H9 (cell line): ENCODE measurements at regions not wholly inside any gene's neighbourhood (a gene's known extent, or its start where the extent isn't known, plus 50 kb on each side); places are given as distances from the start of the nearest gene placed in this dataset.

ENCODE experiments used
- DNase-seq: peaks from one replicate; pipeline ENCODE4 v3.0.0-alpha.2; 2017
- H2AFZ ChIP-seq: one replicate; pipeline ENCODE4 v1.6.1; 2013; ENCODE audit warnings: mild to moderate bottlenecking, low read length, control low read depth, moderate library complexity
- H2AK5ac ChIP-seq: 2 replicates; pipeline ENCODE4 v1.6.1; 2013; ENCODE audit warnings: low read length, control low read depth, mixed read lengths; ENCODE audit not compliant: insufficient read length
- H2BK120ac ChIP-seq: one replicate; pipeline ENCODE4 v1.6.1; 2013; ENCODE audit warnings: low read depth, mild to moderate bottlenecking, low read length, control low read depth, inconsistent platforms; ENCODE audit not compliant: poor library complexity, severe bottlenecking
- H2BK12ac ChIP-seq: 2 replicates; pipeline ENCODE4 v1.6.1; 2013; ENCODE audit warnings: low read length, control low read depth, mixed read lengths, low read depth; ENCODE audit not compliant: insufficient read length
- H2BK15ac ChIP-seq: 2 replicates; pipeline ENCODE4 v1.6.1; 2013; ENCODE audit warnings: low read depth, low read length, control low read depth
- H2BK20ac ChIP-seq: one replicate; pipeline ENCODE4 v1.6.1; 2013; ENCODE audit warnings: low read depth, mild to moderate bottlenecking, low read length, control low read depth, inconsistent platforms; ENCODE audit not compliant: poor library complexity, severe bottlenecking
- H2BK5ac ChIP-seq: 2 replicates; pipeline ENCODE4 v1.6.1; 2013; ENCODE audit warnings: low read length, control low read depth, mixed read lengths; ENCODE audit not compliant: insufficient read length
- H3K14ac ChIP-seq: 2 replicates; pipeline ENCODE4 v1.6.1; 2013; ENCODE audit warnings: low read length, control low read depth; ENCODE audit not compliant: insufficient read depth
- H3K18ac ChIP-seq: 2 replicates; pipeline ENCODE4 v1.6.1; 2013; ENCODE audit warnings: low read depth, mild to moderate bottlenecking, mixed read lengths, low read length, control low read depth; ENCODE audit not compliant: insufficient read length
- H3K23ac ChIP-seq: 2 replicates; pipeline ENCODE4 v1.6.1; 2013; ENCODE audit warnings: low read length, control low read depth, mixed read lengths, low read depth; ENCODE audit not compliant: insufficient read length
- H3K23me2 ChIP-seq: 2 replicates; pipeline ENCODE4 v1.6.1; 2013; ENCODE audit warnings: low read depth, mild to moderate bottlenecking, mixed read lengths, low read length, control low read depth; ENCODE audit not compliant: insufficient read length, poor library complexity, severe bottlenecking
- H3K27ac ChIP-seq: 2 replicates; pipeline ENCODE4 v1.5.1; 2013; ENCODE audit warnings: low read length, control low read depth, mixed read lengths, low read depth; ENCODE audit not compliant: insufficient read length
- H3K27me3 ChIP-seq: 2 replicates; pipeline ENCODE4 v1.6.1; 2013; ENCODE audit warnings: low read length, control low read depth, inconsistent platforms; ENCODE audit not compliant: insufficient read depth
- H3K4ac ChIP-seq: 2 replicates; pipeline ENCODE4 v1.6.1; 2013; ENCODE audit warnings: low read depth, mild to moderate bottlenecking, control low read depth, inconsistent platforms, low read length, moderate library complexity
- H3K4me1 ChIP-seq: 2 replicates; pipeline ENCODE4 v1.6.1; 2013; ENCODE audit warnings: low read length, control low read depth, inconsistent platforms; ENCODE audit not compliant: insufficient read depth
- H3K4me2 ChIP-seq: 2 replicates; pipeline ENCODE4 v1.6.1; 2013; ENCODE audit warnings: low read length, control low read depth, mixed read lengths; ENCODE audit not compliant: insufficient read length, insufficient read depth
- H3K56ac ChIP-seq: 2 replicates; pipeline ENCODE4 v1.6.1; 2013; ENCODE audit warnings: low read depth, mild to moderate bottlenecking, mixed read lengths, low read length, control low read depth; ENCODE audit not compliant: insufficient read length
- H3K79me1 ChIP-seq: 2 replicates; pipeline ENCODE4 v1.6.1; 2013; ENCODE audit warnings: low read depth, mild to moderate bottlenecking, moderate library complexity, low read length, control low read depth, inconsistent platforms; ENCODE audit not compliant: insufficient read depth, poor library complexity, severe bottlenecking
- H3K79me2 ChIP-seq: 2 replicates; pipeline ENCODE4 v1.6.1; 2013; ENCODE audit warnings: low read length, control low read depth, inconsistent platforms; ENCODE audit not compliant: insufficient read depth
- H3K9ac ChIP-seq: 2 replicates; pipeline ENCODE4 v1.6.1; 2013; ENCODE audit warnings: low read length, control low read depth, mixed read lengths; ENCODE audit not compliant: insufficient read length; ENCODE audit errors: extremely low read depth
- H3K9me3 ChIP-seq: one replicate; pipeline ENCODE4 v1.6.1; 2013; ENCODE audit warnings: low read depth, low read length, inconsistent platforms; ENCODE audit not compliant: control insufficient read depth
- H3T11ph ChIP-seq: one replicate; pipeline ENCODE4 v1.6.1; 2013; ENCODE audit warnings: mild to moderate bottlenecking, low read length, control low read depth, inconsistent platforms
- H4K20me1 ChIP-seq: one replicate; pipeline ENCODE4 v1.6.1; 2013; ENCODE audit not compliant: control insufficient read depth, insufficient read length, insufficient read depth
- H4K5ac ChIP-seq: 2 replicates; pipeline ENCODE4 v1.6.1; 2013; ENCODE audit warnings: low read depth, mild to moderate bottlenecking, mixed read lengths, low read length, control low read depth; ENCODE audit not compliant: insufficient read length
- H4K8ac ChIP-seq: replicated peaks from 2 replicates; pipeline ENCODE4 v1.6.1; 2013; ENCODE audit warnings: low read length, control low read depth, mixed read lengths, low read depth; ENCODE audit not compliant: insufficient read length
- H4K91ac ChIP-seq: 2 replicates; pipeline ENCODE4 v1.6.1; 2013; ENCODE audit warnings: low read depth, mild to moderate bottlenecking, moderate library complexity, mixed read lengths, low read length, control low read depth; ENCODE audit not compliant: insufficient read length
- H3K27ac Mint-ChIP-seq, 3 experiments: 2 replicates in 2 of 3; 3 replicates in 1 of 3; pipeline ENCODE4 v1.8.0; 2020 to 2021; ENCODE audit warnings: mixed read lengths in 3 of 3, mild to moderate bottlenecking in 1 of 3, moderate library complexity in 1 of 3
- H3K27me3 Mint-ChIP-seq: 2 replicates; pipeline ENCODE4 v1.8.0; 2021; ENCODE audit warnings: low read depth, mild to moderate bottlenecking, moderate library complexity, mixed read lengths
- H3K36me3 Mint-ChIP-seq, 3 experiments: 2 replicates in 2 of 3; 3 replicates in 1 of 3; pipeline ENCODE4 v1.8.0; 2020 to 2021; ENCODE audit warnings: low read depth in 3 of 3, mixed read lengths in 3 of 3; ENCODE audit not compliant: insufficient read depth in 1 of 3
- H3K4me1 Mint-ChIP-seq, 2 experiments: 2 replicates each; pipeline ENCODE4 v1.8.0; 2020; ENCODE audit warnings: mixed read lengths in 2 of 2
- H3K4me3 Mint-ChIP-seq, 2 experiments: 2 replicates in 1 of 2; 3 replicates in 1 of 2; pipeline ENCODE4 v1.8.0; 2020 to 2021; ENCODE audit warnings: mild to moderate bottlenecking in 2 of 2, mixed read lengths in 2 of 2, moderate library complexity in 1 of 2
- H3K9me3 Mint-ChIP-seq, 2 experiments: 2 replicates in 1 of 2; 3 replicates in 1 of 2; pipeline ENCODE4 v1.8.0; 2020; ENCODE audit warnings: mild to moderate bottlenecking in 2 of 2, mixed read lengths in 2 of 2, moderate library complexity in 1 of 2
- CTCF ChIP-seq: fragments of 200-600 bp; sonication (generic); conservative IDR thresholded peaks from 3 replicates; pipeline ENCODE4 v1.8.0; 2021; ENCODE audit warnings: antibody characterized with exemption, mild to moderate bottlenecking
- WGBS: extraction: QIAGEN DNeasy Blood & Tissue Kit; methylation state at CpG from one replicate; pipeline ENCODE4 v1.1.7; 2013; ENCODE audit warnings: missing lambda C conversion rate, low lambda C conversion rate, mixed read lengths; ENCODE audit not compliant: insufficient read length; ENCODE audit errors: extremely low coverage; 5-methylcytosine and 5-hydroxymethylcytosine counted together

- Histone ChIP-seq H3K56ac (no peak overlapping the region), H3T11ph (no peak overlapping the region), H2BK120ac (no peak overlapping the region), H4K8ac (no peak overlapping the region), H3K79me1 (no peaks in the 10 kb centered on the region), H3K23me2 (no peaks in the 10 kb centered on the region), H3K23ac (no peak overlapping the region), H3K79me2 (no peaks in the 10 kb centered on the region), H2AK5ac (no peak overlapping the region), H3K27ac (no peak overlapping the region), H2BK15ac (no peak overlapping the region), H3K4ac (no peak overlapping the region), H3K27me3 (no peaks in the 10 kb centered on the region), H4K91ac (no peak overlapping the region), H3K18ac (no peak overlapping the region), H2AFZ (no peak overlapping the region), H3K14ac (no peak overlapping the region), H2BK20ac (no peak overlapping the region), H3K4me2 (no peak overlapping the region), H3K4me1 (no peaks in the 10 kb centered on the region), H4K5ac (no peak overlapping the region), H4K20me1 (no peaks in the 10 kb centered on the region), H3K9ac (no peak overlapping the region), H2BK12ac (no peak overlapping the region), H3K9me3 (no peaks in the 10 kb centered on the region), H2BK5ac (no peak overlapping the region)
- no CpG with 5 or more reads among the region's 1 CpG for WGBS
- H3K4me3 Mint-ChIP-seq: no peak overlapping the region
- H3K36me3 Mint-ChIP-seq: no peaks in the 10 kb centered on the region
- no peak overlapping the region for H3K27ac Mint-ChIP-seq
- H3K27me3 Mint-ChIP-seq: peaks cover 3% of the 10 kb centered on the region
- H3K4me1 Mint-ChIP-seq: no peaks in the 10 kb centered on the region
- no peak for TF ChIP-seq CTCF
- no peak for DNase-seq
- no peaks in the 10 kb centered on the region for H3K9me3 Mint-ChIP-seq
Observed at GRCh38 chr7:86592185-86592584, 51.5 kb upstream of the GRM3 start.
